ENCODE measurements at regions not wholly inside any gene's neighbourhood (a gene's known extent, or its start where the extent isn't known, plus 50 kb on each side); places are given as distances from the start of the nearest gene placed in this dataset.

DNA sequence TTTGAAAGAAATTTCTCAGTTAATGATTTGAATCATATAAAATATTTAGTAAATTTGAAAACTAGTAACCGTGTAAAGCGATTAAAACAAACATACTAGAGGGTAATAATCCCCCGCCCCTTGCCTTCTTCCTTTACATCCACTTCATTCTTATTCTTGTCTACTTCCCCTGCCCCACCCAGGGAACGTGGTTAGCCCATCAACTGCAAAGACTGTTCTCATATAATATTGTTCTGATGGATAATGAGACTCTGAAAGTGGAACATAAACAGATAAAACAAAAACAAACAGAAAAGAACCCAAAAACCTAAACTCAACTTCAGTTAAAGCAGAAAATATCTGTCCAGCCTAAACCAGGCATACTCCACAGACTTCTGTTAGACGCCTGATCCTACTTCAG is 108.1 kb upstream of the GTF2H2C_2 start:
- peak; percentile 0 for DNase-seq

Measured in CD4-positive, alpha-beta T cell treated with Interleukin-21 for 1 hour (primary cell).